Breast epithelium (tissue), 4 donors: ENCODE measurements at regions not wholly inside any gene's neighbourhood (a gene's known extent, or its start where the extent isn't known, plus 50 kb on each side); places are given as distances from the start of the nearest gene placed in this dataset.
"Not testable (repeated sequence)": the region's sequence is repeated elsewhere in the genome, so short reads cannot be mapped to it uniquely, and the experiment has no call there.

ENCODE experiments used
- DNase-seq, 2 donors: peaks; one replicate each; pipeline ENCODE4 v3.0.0-alpha.2; 2019; ENCODE audit warnings: low spot score in 2 of 2
- H3K27ac ChIP-seq, 2 donors: fragments of 200-600 bp; sonication (generic) in 1 of 2; one replicate each; pipeline ENCODE4 v1.5.1; 2016 to 2019; ENCODE audit warnings: mild to moderate bottlenecking in 1 of 2
- H3K27me3 ChIP-seq, 2 donors: fragments of 200-600 bp; sonication (generic) in 1 of 2; one replicate each; pipeline versions ENCODE4 v1.5.1 to v1.6.0; 2017 to 2019; ENCODE audit warnings: control low read depth in 1 of 2, mild to moderate bottlenecking in 1 of 2
- H3K36me3 ChIP-seq: fragments of 200-600 bp; one replicate; pipeline ENCODE4 v1.5.1; 2019
- H3K4me1 ChIP-seq, 2 donors: fragments of 200-600 bp; sonication (generic); one replicate each; pipeline ENCODE4 v1.5.1; 2016 to 2019; ENCODE audit warnings: control low read depth in 1 of 2
- H3K4me3 ChIP-seq, 3 donors: fragments of 200-600 bp; sonication (generic); 1 replicate in 2 of 3; 2 replicates in 1 of 3; pipeline ENCODE4 v1.5.1; 2016 to 2019; ENCODE audit warnings: mild to moderate bottlenecking in 3 of 3, moderate library complexity in 2 of 3
- H3K9me3 ChIP-seq, 2 donors: fragments of 200-600 bp; sonication (generic) in 1 of 2; one replicate each; pipeline ENCODE4 v1.5.1; 2016 to 2019; ENCODE audit warnings: control low read depth in 1 of 2
- POLR2A ChIP-seq: fragments of 450-650 bp; IDR thresholded peaks from one replicate; pipeline ENCODE4 v1.6.1; 2016; ENCODE audit warnings: antibody characterized with exemption, mild to moderate bottlenecking, moderate library complexity
- POLR2AphosphoS5 ChIP-seq, 3 donors: sonication (generic); formaldehyde crosslinking; IDR thresholded peaks; one replicate each; pipeline ENCODE4 v1.6.1; 2017; ENCODE audit warnings: antibody characterized with exemption in 3 of 3
- intact Hi-C: fragments of 100-400 bp; cut with DNase I; formaldehyde crosslinking; loops from one replicate; pipeline ENCODE4 v1.15.1; 2023; ENCODE audit warnings: low total_unique reads
- TF ChIP-seq, protein P1 (sequence below), 3 donors: fragments of 450-650 bp; IDR thresholded peaks; one replicate each; pipeline ENCODE4 v1.5.1; 2016 to 2017; ENCODE audit warnings: antibody characterized with exemption in 3 of 3, mild to moderate bottlenecking in 3 of 3, moderate library complexity in 3 of 3

GRCh38 chr20:47974234-47974878, 189.1 kb upstream of the SULF2 start:
- H3K27me3 ChIP-seq, result peaks cover 0 to 6% of the 10 kb centered on the region in 2 donors
- no peak overlapping the region for H3K4me3 ChIP-seq
- no peaks in the 10 kb centered on the region for H3K9me3 ChIP-seq
- intact Hi-C loops, result no loop called here
- H3K27ac ChIP-seq, result peak overlapping the region in 1 of 2 donors; percentile 68
- no peaks in the 10 kb centered on the region for H3K36me3 ChIP-seq
- DNase-seq, result no peak
- TF ChIP-seq, protein P1, sequence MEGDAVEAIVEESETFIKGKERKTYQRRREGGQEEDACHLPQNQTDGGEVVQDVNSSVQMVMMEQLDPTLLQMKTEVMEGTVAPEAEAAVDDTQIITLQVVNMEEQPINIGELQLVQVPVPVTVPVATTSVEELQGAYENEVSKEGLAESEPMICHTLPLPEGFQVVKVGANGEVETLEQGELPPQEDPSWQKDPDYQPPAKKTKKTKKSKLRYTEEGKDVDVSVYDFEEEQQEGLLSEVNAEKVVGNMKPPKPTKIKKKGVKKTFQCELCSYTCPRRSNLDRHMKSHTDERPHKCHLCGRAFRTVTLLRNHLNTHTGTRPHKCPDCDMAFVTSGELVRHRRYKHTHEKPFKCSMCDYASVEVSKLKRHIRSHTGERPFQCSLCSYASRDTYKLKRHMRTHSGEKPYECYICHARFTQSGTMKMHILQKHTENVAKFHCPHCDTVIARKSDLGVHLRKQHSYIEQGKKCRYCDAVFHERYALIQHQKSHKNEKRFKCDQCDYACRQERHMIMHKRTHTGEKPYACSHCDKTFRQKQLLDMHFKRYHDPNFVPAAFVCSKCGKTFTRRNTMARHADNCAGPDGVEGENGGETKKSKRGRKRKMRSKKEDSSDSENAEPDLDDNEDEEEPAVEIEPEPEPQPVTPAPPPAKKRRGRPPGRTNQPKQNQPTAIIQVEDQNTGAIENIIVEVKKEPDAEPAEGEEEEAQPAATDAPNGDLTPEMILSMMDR (IDR thresholded peaks at IDR 0.05), result no peak
- TF ChIP-seq POLR2AphosphoS5 (IDR thresholded peaks at IDR 0.05), result no peak
- no peak for TF ChIP-seq POLR2A
- H3K4me1 ChIP-seq, result no peaks in the 10 kb centered on the region

- H3K4me1 ChIP-seq, result no peaks in the 10 kb centered on the region
- no peaks in the 10 kb centered on the region for H3K36me3 ChIP-seq
- peaks cover 0 to 6% of the 10 kb centered on the region in 2 donors for H3K27me3 ChIP-seq
- intact Hi-C loops, result no loop called here
- no peak for DNase-seq
- peak overlapping the region in 1 of 2 donors; percentile 68 for H3K27ac ChIP-seq
- no peaks in the 10 kb centered on the region for H3K9me3 ChIP-seq
- H3K4me3 ChIP-seq, result no peak overlapping the region
- TF ChIP-seq, protein P1 (IDR thresholded peaks at IDR 0.05), result no peak
- TF ChIP-seq POLR2A (no peak), POLR2AphosphoS5 (IDR thresholded peaks at IDR 0.05) (no peak)
Measured at GRCh38 chr20:47973519-47974233, 188.4 kb upstream of the SULF2 start.

GRCh38 chr20:47972916-47973309, 187.6 kb upstream of the SULF2 start:
- H3K4me3 ChIP-seq, result no peak overlapping the region
- H3K36me3 ChIP-seq, result no peaks in the 10 kb centered on the region
- no peak for DNase-seq
- intact Hi-C loops, result no loop called here
- H3K9me3 ChIP-seq, result no peaks in the 10 kb centered on the region
- peak overlapping the region in 1 of 2 donors; percentile 77 for H3K27ac ChIP-seq
- peaks cover 0 to 6% of the 10 kb centered on the region in 2 donors for H3K27me3 ChIP-seq
- TF ChIP-seq POLR2AphosphoS5 (IDR thresholded peaks at IDR 0.05), result no peak
- no peak for TF ChIP-seq POLR2A
- TF ChIP-seq, protein P1 (IDR thresholded peaks at IDR 0.05), result no peak
- no peaks in the 10 kb centered on the region for H3K4me1 ChIP-seq

- H3K27me3 ChIP-seq, H3K36me3 ChIP-seq, H3K4me1 ChIP-seq, intact Hi-C loops, H3K9me3 ChIP-seq, DNase-seq: not testable (repeated sequence)
- Histone ChIP-seq H3K27ac (peak overlapping the region in 1 of 2 donors; percentile 77), H3K4me3 (peak overlapping the region in 1 of 3 donors; percentile 5)
Measured at GRCh38 chr20:47972297-47972915, 187.1 kb upstream of the SULF2 start.

GRCh38 chr20:47971058-47971791, 185.9 kb upstream of the SULF2 start:
- intact Hi-C loops, result no loop called here
- Histone ChIP-seq H3K9me3 (no peaks in the 10 kb centered on the region), H3K4me1 (no peaks in the 10 kb centered on the region), H3K27me3 (peaks cover 0 to 6% of the 10 kb centered on the region in 2 donors), H3K36me3 (no peaks in the 10 kb centered on the region), H3K4me3 (no peak overlapping the region), H3K27ac (peak overlapping the region in 1 of 2 donors; percentile 77)
- TF ChIP-seq, protein P1 (IDR thresholded peaks at IDR 0.05), result no peak
- TF ChIP-seq POLR2A (no peak), POLR2AphosphoS5 (IDR thresholded peaks at IDR 0.05) (no peak)
- DNase-seq, result no peak
